ENCODE measurements at regions not wholly inside any gene's neighbourhood (a gene's known extent, or its start where the extent isn't known, plus 50 kb on each side); places are given as distances from the start of the nearest gene placed in this dataset.

DNA sequence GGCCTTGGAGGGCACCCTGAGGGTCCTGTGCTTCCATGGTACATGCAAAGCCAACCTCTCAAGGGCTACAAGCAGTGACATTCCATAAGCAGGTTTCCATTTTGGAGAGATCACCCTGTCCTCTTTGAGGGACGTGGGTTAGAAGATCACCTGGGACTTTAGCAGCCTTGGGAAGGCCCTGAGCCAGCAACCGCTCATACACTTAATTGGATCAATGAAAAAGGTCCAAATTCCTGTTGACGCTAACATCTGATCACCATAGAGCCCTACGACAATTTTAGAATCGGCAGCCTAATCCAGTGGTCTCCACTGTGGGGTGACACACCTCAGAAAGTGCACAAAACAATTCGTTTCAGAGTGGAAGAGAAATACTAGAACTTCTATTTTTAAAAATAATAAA, 196.0 kb upstream of the NR3C1 start (continued):
- TF ChIP-seq, protein P1, sequence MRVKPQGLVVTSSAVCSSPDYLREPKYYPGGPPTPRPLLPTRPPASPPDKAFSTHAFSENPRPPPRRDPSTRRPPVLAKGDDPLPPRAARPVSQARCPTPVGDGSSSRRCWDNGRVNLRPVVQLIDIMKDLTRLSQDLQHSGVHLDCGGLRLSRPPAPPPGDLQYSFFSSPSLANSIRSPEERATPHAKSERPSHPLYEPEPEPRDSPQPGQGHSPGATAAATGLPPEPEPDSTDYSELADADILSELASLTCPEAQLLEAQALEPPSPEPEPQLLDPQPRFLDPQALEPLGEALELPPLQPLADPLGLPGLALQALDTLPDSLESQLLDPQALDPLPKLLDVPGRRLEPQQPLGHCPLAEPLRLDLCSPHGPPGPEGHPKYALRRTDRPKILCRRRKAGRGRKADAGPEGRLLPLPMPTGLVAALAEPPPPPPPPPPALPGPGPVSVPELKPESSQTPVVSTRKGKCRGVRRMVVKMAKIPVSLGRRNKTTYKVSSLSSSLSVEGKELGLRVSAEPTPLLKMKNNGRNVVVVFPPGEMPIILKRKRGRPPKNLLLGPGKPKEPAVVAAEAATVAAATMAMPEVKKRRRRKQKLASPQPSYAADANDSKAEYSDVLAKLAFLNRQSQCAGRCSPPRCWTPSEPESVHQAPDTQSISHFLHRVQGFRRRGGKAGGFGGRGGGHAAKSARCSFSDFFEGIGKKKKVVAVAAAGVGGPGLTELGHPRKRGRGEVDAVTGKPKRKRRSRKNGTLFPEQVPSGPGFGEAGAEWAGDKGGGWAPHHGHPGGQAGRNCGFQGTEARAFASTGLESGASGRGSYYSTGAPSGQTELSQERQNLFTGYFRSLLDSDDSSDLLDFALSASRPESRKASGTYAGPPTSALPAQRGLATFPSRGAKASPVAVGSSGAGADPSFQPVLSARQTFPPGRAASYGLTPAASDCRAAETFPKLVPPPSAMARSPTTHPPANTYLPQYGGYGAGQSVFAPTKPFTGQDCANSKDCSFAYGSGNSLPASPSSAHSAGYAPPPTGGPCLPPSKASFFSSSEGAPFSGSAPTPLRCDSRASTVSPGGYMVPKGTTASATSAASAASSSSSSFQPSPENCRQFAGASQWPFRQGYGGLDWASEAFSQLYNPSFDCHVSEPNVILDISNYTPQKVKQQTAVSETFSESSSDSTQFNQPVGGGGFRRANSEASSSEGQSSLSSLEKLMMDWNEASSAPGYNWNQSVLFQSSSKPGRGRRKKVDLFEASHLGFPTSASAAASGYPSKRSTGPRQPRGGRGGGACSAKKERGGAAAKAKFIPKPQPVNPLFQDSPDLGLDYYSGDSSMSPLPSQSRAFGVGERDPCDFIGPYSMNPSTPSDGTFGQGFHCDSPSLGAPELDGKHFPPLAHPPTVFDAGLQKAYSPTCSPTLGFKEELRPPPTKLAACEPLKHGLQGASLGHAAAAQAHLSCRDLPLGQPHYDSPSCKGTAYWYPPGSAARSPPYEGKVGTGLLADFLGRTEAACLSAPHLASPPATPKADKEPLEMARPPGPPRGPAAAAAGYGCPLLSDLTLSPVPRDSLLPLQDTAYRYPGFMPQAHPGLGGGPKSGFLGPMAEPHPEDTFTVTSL (CRISPR knock-in tag; IDR thresholded peaks at IDR 0.05; ENCODE audit: borderline replicate concordance): peak; percentile 51; the same call in 1 of the 2 replicates
- TF ChIP-seq, protein P2, sequence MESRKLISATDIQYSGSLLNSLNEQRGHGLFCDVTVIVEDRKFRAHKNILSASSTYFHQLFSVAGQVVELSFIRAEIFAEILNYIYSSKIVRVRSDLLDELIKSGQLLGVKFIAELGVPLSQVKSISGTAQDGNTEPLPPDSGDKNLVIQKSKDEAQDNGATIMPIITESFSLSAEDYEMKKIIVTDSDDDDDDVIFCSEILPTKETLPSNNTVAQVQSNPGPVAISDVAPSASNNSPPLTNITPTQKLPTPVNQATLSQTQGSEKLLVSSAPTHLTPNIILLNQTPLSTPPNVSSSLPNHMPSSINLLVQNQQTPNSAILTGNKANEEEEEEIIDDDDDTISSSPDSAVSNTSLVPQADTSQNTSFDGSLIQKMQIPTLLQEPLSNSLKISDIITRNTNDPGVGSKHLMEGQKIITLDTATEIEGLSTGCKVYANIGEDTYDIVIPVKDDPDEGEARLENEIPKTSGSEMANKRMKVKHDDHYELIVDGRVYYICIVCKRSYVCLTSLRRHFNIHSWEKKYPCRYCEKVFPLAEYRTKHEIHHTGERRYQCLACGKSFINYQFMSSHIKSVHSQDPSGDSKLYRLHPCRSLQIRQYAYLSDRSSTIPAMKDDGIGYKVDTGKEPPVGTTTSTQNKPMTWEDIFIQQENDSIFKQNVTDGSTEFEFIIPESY (CRISPR knock-in tag; IDR thresholded peaks at IDR 0.05): peak; percentile 46; the same call in 1 of the 2 replicates
- TF ChIP-seq ONECUT2 (CRISPR knock-in tag; IDR thresholded peaks at IDR 0.05) (peak; percentile 62), ZMYM4 (CRISPR knock-in tag; IDR thresholded peaks at IDR 0.05) (peak; percentile 61), SALL1 (CRISPR knock-in tag; IDR thresholded peaks at IDR 0.05) (peak; percentile 53), HNF4A (CRISPR knock-in tag; IDR thresholded peaks at IDR 0.05) (peak; percentile 35; the same call in 1 of the 2 replicates), ZBTB38 (CRISPR knock-in tag; IDR thresholded peaks at IDR 0.05) (0 out of 2 replicates have a peak, but pooled peaks have one; percentile 36)

All from HepG2 (cell line).